ENCODE measurements at regions not wholly inside any gene's neighbourhood (a gene's known extent, or its start where the extent isn't known, plus 50 kb on each side); places are given as distances from the start of the nearest gene placed in this dataset.

DNA sequence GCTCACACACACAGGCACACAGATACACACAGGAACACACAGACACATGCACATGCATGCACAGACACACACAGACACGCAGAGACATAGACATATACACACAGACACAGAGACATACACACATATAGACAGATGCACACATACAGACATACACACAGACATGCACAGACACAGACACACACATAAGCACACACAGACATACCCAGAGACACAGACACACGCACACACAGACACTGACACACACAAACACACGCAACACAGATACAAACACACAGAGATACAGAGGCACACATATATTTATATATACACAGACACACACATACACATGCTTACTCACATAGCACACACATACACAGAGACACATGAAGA is 158.4 kb downstream of the LY86 start (continued):
- TF ChIP-seq ZNF462 (CRISPR knock-in tag; IDR thresholded peaks at IDR 0.05), result no peak

- peaks cover 6% of the 10 kb centered on the region for H3K9me3 Mint-ChIP-seq
- Histone ChIP-seq H3K4me1 (ENCODE audit: insufficient read depth) (peaks cover 13% of the 10 kb centered on the region), H3K9me2 (ENCODE audit: insufficient read depth) (no peaks in the 10 kb centered on the region), H3K36me3 (ENCODE audit: insufficient read depth) (no peaks in the 10 kb centered on the region), H3F3A (replicated peaks; ENCODE audit: low read depth) (no peaks in the 10 kb centered on the region), H3K27ac (ENCODE audit: low read depth) (no peak overlapping the region), H3K27me3 (ENCODE audit: insufficient read depth) (no peaks in the 10 kb centered on the region), H3K4me2 (no peak overlapping the region), H2AFZ (no peak overlapping the region), H3K4me3 (no peak overlapping the region), H3K79me2 (replicated peaks; ENCODE audit: insufficient read depth) (no peaks in the 10 kb centered on the region), H4K20me1 (replicated peaks; ENCODE audit: insufficient read depth) (no peaks in the 10 kb centered on the region)
- H3K27ac Mint-ChIP-seq, result no peak overlapping the region
- no peak for ATAC-seq
- peaks cover 35% of the 10 kb centered on the region for H3K4me1 Mint-ChIP-seq
- no peaks in the 10 kb centered on the region for H3K36me3 Mint-ChIP-seq (ENCODE audit: low read depth)
- H3K4me3 Mint-ChIP-seq, result no peak overlapping the region
- no peak for DNase-seq (ENCODE audit: low spot score)
- H3K27me3 Mint-ChIP-seq (ENCODE audit: insufficient read depth, low read depth, poor library complexity), result peaks cover 14% of the 10 kb centered on the region
- no peak for TF ChIP-seq STAT1 (IDR thresholded peaks at IDR 0.05; ENCODE audit: unreplicated experiment)
- no peak for TF ChIP-seq CTCF (conservative IDR thresholded peaks at IDR 0.05; ENCODE audit: low read depth in 2 of 2)
- TF ChIP-seq EZH2phosphoT487 (IDR thresholded peaks at IDR 0.05; ENCODE audit: unreplicated experiment), result no peak
- TF ChIP-seq ETS1 (IDR thresholded peaks at IDR 0.05), result no peak
- no peak for TF ChIP-seq ZNF114 (CRISPR knock-in tag; IDR thresholded peaks at IDR 0.05)
- TF ChIP-seq, protein P1, sequence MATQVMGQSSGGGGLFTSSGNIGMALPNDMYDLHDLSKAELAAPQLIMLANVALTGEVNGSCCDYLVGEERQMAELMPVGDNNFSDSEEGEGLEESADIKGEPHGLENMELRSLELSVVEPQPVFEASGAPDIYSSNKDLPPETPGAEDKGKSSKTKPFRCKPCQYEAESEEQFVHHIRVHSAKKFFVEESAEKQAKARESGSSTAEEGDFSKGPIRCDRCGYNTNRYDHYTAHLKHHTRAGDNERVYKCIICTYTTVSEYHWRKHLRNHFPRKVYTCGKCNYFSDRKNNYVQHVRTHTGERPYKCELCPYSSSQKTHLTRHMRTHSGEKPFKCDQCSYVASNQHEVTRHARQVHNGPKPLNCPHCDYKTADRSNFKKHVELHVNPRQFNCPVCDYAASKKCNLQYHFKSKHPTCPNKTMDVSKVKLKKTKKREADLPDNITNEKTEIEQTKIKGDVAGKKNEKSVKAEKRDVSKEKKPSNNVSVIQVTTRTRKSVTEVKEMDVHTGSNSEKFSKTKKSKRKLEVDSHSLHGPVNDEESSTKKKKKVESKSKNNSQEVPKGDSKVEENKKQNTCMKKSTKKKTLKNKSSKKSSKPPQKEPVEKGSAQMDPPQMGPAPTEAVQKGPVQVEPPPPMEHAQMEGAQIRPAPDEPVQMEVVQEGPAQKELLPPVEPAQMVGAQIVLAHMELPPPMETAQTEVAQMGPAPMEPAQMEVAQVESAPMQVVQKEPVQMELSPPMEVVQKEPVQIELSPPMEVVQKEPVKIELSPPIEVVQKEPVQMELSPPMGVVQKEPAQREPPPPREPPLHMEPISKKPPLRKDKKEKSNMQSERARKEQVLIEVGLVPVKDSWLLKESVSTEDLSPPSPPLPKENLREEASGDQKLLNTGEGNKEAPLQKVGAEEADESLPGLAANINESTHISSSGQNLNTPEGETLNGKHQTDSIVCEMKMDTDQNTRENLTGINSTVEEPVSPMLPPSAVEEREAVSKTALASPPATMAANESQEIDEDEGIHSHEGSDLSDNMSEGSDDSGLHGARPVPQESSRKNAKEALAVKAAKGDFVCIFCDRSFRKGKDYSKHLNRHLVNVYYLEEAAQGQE (IDR thresholded peaks at IDR 0.05; ENCODE audit: unreplicated experiment), result no peak
Measured at GRCh38 chr6:6747371-6747770, 158.9 kb downstream of the LY86 start.
